NB4 (cell line): ENCODE measurements at regions not wholly inside any gene's neighbourhood (a gene's known extent, or its start where the extent isn't known, plus 50 kb on each side); places are given as distances from the start of the nearest gene placed in this dataset.

Experiments
- DNase-seq: peaks from one replicate; pipeline ENCODE4 v3.0.0; 2010; ENCODE audit warnings: low read depth
- H3K4me3 ChIP-seq: one replicate; pipeline ENCODE4 v1.5.1; 2011; ENCODE audit warnings: mild to moderate bottlenecking, low read depth, low read length, moderate library complexity
- CTCF ChIP-seq: IDR thresholded peaks from one replicate; pipeline ENCODE4 v1.5.1; 2012; ENCODE audit warnings: low read depth, low read length
- MAX ChIP-seq: IDR thresholded peaks from 2 replicates; pipeline ENCODE4 v1.6.1; 2011; ENCODE audit warnings: low read depth, low read length
- MYC ChIP-seq: IDR thresholded peaks from 2 replicates; pipeline ENCODE4 v1.6.1; 2011; ENCODE audit warnings: low read depth, low read length
- POLR2A ChIP-seq: IDR thresholded peaks from 2 replicates; pipeline ENCODE4 v1.6.1; 2011; ENCODE audit warnings: mild to moderate bottlenecking; ENCODE audit not compliant: insufficient read length; ENCODE audit errors: extremely low read depth

GRCh38 chr9:88219601-88220000 lies 81.3 kb upstream of the SPATA31C2 start:
- H3K4me3 ChIP-seq: no peak overlapping the region
- no peak for TF ChIP-seq CTCF
- no peak for TF ChIP-seq MAX
- no peak for TF ChIP-seq MYC
- TF ChIP-seq POLR2A: no peak
- no peak for DNase-seq

- H3K4me3 ChIP-seq: no peak overlapping the region
- no peak for TF ChIP-seq CTCF
- no peak for TF ChIP-seq MYC
- no peak for TF ChIP-seq MAX
- no peak for TF ChIP-seq POLR2A
- DNase-seq: no peak
These were observed 80.5 kb upstream of the SPATA31C2 start for GRCh38 chr9:88218726-88219125.

GRCh38 chr9:88216126-88216995 lies 78.1 kb upstream of the SPATA31C2 start:
- TF ChIP-seq POLR2A: no peak
- no peak for TF ChIP-seq CTCF
- TF ChIP-seq MAX: no peak
- TF ChIP-seq MYC: no peak
- DNase-seq: no peak
- H3K4me3 ChIP-seq: no peak overlapping the region

- no peak overlapping the region for H3K4me3 ChIP-seq
- DNase-seq: no peak
- TF ChIP-seq MAX (no peak), MYC (no peak), POLR2A (no peak), CTCF (no peak)
These were observed 77.2 kb upstream of the SPATA31C2 start for GRCh38 chr9:88215196-88216125.

GRCh38 chr9:88202321-88202720 lies 64.0 kb upstream of the SPATA31C2 start:
- no peak for DNase-seq
- TF ChIP-seq MAX (no peak), CTCF (no peak), POLR2A (no peak), MYC (no peak)
- H3K4me3 ChIP-seq: no peak overlapping the region
